Neutrophil (primary cell): ENCODE measurements at regions not wholly inside any gene's neighbourhood (a gene's known extent, or its start where the extent isn't known, plus 50 kb on each side); places are given as distances from the start of the nearest gene placed in this dataset.

Experiments
- H3K27ac ChIP-seq: fragments of 200-600 bp; sonication (generic); 2 replicates; pipeline ENCODE4 v1.5.1; 2016; ENCODE audit warnings: mild to moderate bottlenecking, moderate library complexity
- H3K27me3 ChIP-seq: fragments of 200-600 bp; sonication (generic); 2 replicates; pipeline ENCODE4 v1.6.0; 2016; ENCODE audit warnings: mild to moderate bottlenecking
- H3K36me3 ChIP-seq: fragments of 200-600 bp; sonication (generic); 2 replicates; pipeline ENCODE4 v1.5.1; 2017
- H3K4me1 ChIP-seq, 2 experiments: fragments of 200-600 bp in 1 of 2; sonication (generic) in 1 of 2; 1 replicate in 1 of 2; 2 replicates in 1 of 2; pipeline versions ENCODE4 v1.5.1 to v1.6.1; 2013 to 2016; ENCODE audit warnings: low read depth in 1 of 2, low read length in 1 of 2, mild to moderate bottlenecking in 1 of 2, moderate library complexity in 1 of 2; ENCODE audit not compliant: control insufficient read depth in 1 of 2, insufficient read depth in 1 of 2
- H3K4me3 ChIP-seq, 2 experiments: fragments of 200-600 bp in 1 of 2; sonication (generic) in 1 of 2; 1 replicate in 1 of 2; 2 replicates in 1 of 2; pipeline ENCODE4 v1.5.1; 2013 to 2016; ENCODE audit warnings: low read depth in 1 of 2, low read length in 1 of 2, mild to moderate bottlenecking in 1 of 2, moderate library complexity in 1 of 2
- H3K9me3 ChIP-seq: fragments of 200-600 bp; sonication (generic); 2 replicates; pipeline ENCODE4 v1.5.1; 2016
- CTCF ChIP-seq: fragments of 200-600 bp; sonication (generic); IDR thresholded peaks from 2 replicates; pipeline ENCODE4 v1.5.1; 2016; ENCODE audit warnings: antibody characterized with exemption

DNA sequence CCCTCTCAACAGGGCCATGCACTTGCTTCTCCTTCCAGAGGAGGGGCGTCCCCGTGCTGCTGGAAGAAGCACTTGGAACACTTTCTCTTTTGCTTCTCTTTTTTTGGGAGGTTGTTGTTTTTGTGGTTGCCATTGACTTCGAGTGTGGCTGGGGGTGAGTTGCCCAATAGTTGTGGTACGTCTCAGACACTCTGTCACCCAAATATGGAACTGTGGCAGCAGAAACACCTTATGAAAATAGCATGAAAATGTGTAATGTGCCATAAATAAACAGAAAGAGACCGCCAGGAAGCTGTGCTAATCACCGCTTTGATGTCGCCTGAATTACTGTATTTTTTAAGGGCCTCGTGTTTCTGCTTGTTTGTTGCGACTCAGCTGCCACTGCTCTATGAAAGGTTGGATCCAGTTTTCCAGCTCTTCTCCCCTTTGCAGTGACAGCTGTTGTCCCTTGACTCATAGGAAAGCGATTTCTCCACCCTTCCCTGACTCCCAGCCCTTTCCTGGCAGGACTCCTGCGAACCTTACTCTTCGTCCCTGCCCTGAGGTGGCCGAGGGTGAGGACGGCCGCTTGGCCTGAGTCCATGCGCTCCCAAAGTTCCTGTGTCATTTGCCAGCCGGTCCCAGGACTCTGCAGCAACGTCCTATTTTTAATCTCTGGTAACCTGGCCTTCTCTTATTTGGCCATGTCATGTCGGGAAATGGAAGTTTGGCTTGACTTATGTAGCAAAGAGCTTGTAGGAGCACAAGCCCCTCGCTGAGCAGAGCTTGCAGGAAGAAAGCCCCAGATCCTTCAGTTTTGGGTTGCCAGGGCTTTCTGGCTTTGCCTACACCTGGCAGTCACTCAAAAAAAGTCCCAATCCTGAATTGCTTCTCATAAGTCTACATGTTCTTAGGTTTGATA, 694.6 kb downstream of the QKI start:
- Histone ChIP-seq H3K27me3 (peaks cover 18% of the 10 kb centered on the region), H3K4me3 (no peak overlapping the region), H3K9me3 (no peaks in the 10 kb centered on the region), H3K36me3 (no peaks in the 10 kb centered on the region), H3K4me1 (no peaks in the 10 kb centered on the region), H3K27ac (no peak overlapping the region)
- no peak for TF ChIP-seq CTCF

GRCh38 chr6:164108092-164108491, 693.6 kb downstream of the QKI start:
- H3K4me3 ChIP-seq: no peak overlapping the region
- no peaks in the 10 kb centered on the region for H3K36me3 ChIP-seq
- no peak for TF ChIP-seq CTCF
- H3K27me3 ChIP-seq: peaks cover 18% of the 10 kb centered on the region
- H3K9me3 ChIP-seq: no peaks in the 10 kb centered on the region
- no peaks in the 10 kb centered on the region for H3K4me1 ChIP-seq
- no peak overlapping the region for H3K27ac ChIP-seq

- no peak for TF ChIP-seq CTCF
- peaks cover 18% of the 10 kb centered on the region for H3K27me3 ChIP-seq
- H3K27ac ChIP-seq: no peak overlapping the region
- H3K4me1 ChIP-seq: no peaks in the 10 kb centered on the region
- H3K4me3 ChIP-seq: no peak overlapping the region
- H3K36me3 ChIP-seq: no peaks in the 10 kb centered on the region
- no peaks in the 10 kb centered on the region for H3K9me3 ChIP-seq
Observed at GRCh38 chr6:164107297-164107995, 692.9 kb downstream of the QKI start.

DNA sequence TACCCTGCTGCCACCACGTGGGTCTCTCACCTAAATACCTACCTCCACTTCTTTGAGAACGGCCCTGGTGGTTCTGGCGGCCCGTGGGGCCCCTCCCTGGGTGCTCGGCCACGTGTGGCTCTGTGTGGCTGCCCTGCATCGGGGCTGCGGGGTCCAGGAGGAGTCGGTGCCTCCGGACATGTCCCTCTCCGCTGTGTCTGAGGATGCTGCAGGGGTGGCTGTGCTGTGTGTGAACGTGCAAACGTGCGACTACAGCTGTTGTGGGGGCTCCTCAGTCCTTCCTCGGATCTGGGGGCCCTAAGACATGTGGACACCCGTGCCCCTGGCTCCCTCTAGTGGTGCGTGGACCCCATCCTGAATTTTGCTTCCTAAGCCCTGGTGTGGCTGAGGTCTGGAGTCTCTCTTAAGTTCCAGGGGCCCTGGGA, 691.8 kb downstream of the QKI start:
- Histone ChIP-seq H3K27ac (no peak overlapping the region), H3K27me3 (peaks cover 18% of the 10 kb centered on the region), H3K4me1 (no peaks in the 10 kb centered on the region), H3K4me3 (no peak overlapping the region), H3K36me3 (no peaks in the 10 kb centered on the region), H3K9me3 (no peaks in the 10 kb centered on the region)
- TF ChIP-seq CTCF: no peak

DNA sequence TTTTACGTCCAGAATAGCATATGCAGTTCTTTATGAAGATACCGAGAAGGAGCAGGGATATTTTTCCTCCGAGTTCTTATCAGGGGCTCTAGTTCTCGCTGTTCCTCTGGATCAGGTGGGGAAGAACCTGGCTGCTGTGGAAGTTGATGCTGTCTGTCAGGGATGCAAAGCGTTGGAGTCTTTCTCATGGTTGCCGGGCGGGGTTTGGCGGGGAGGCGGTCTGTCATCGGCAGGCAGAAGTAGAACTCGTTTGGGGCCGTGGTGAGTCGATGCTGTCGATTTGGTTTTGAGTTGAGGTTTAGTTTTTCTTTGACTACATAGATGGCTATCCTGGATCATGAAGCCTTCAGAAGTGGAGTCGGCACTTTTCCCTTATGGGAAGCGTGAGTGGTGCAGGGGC, 691.2 kb downstream of the QKI start:
- Histone ChIP-seq H3K4me3 (no peak overlapping the region), H3K36me3 (no peaks in the 10 kb centered on the region), H3K9me3 (no peaks in the 10 kb centered on the region), H3K27ac (no peak overlapping the region), H3K4me1 (no peaks in the 10 kb centered on the region), H3K27me3 (peaks cover 18% of the 10 kb centered on the region)
- no peak for TF ChIP-seq CTCF
